HCT116 (cell line): ENCODE measurements at regions not wholly inside any gene's neighbourhood (a gene's known extent, or its start where the extent isn't known, plus 50 kb on each side); places are given as distances from the start of the nearest gene placed in this dataset.

Source experiments
- ATAC-seq: fragments of 200-7000 bp; cut with Tn5 transposase; 2 replicates; pipeline ENCODE4 v1.9.1; 2020; ENCODE audit warnings: mild to moderate bottlenecking, moderate library complexity
- BruUV-seq: library from RNA; stranded (reverse); fragments of 400-500 nt; replicated peaks from 2 replicates; lab custom pipeline; 2021; lab: Mats Ljungman, UMichigan
- CTCF ChIA-PET: fragments of 300-600 bp; sonication (Branson Sonifier 250); formaldehyde crosslinking; loops from one replicate; lab custom pipeline; 2021; ENCODE audit warnings: antibody characterized with exemption; lab: Charles Lee
- POLR2A ChIA-PET: fragments of 300-600, 350-600 bp; sonication (Branson Sonifier 250); formaldehyde crosslinking; loops from one replicate; lab custom pipeline; 2021; ENCODE audit warnings: antibody characterized with exemption; lab: Charles Lee
- RAD21 ChIA-PET, 2 experiments: fragments of 300-600 bp; sonication (Branson Sonifier 250); formaldehyde crosslinking; loops; one replicate each; lab custom pipeline; 2023; ENCODE audit warnings: low total read pairs in 2 of 2; ENCODE audit not compliant: uncharacterized antibody in 2 of 2, unreplicated experiment in 2 of 2, low non-redundant PET in 1 of 2; lab: Charles Lee
- DNase-seq: peaks from one replicate; pipeline ENCODE4 v3.0.0-alpha.2; 2010; ENCODE audit warnings: low read depth, low spot score
- H2AFZ ChIP-seq: fragments of 200-600 bp; shearing (Covaris generic), sonication (generic); 2 replicates; pipeline ENCODE4 v1.6.1; 2017; ENCODE audit warnings: low read depth, mixed run types, mixed read lengths, antibody characterized with exemption, low read length; ENCODE audit not compliant: poor library complexity, severe bottlenecking
- H3K27ac ChIP-seq: 2 replicates; pipeline ENCODE4 v1.5.1; 2012; ENCODE audit warnings: low read depth, low read length
- H3K27me3 ChIP-seq: fragments of 200-600 bp; sonication (generic); 2 replicates; pipeline ENCODE4 v1.6.1; 2016; ENCODE audit warnings: mixed run types, low read length, mixed read lengths; ENCODE audit not compliant: insufficient read depth
- H3K36me3 ChIP-seq, 2 experiments: fragments of 200-500 bp in 1 of 2; fragments of 200-600 bp in 1 of 2; sonication (Bioruptor generic) in 1 of 2; sonication (generic) in 1 of 2; 2 replicates each; pipeline versions ENCODE4 v1.5.1 to v1.6.1; 2014 to 2016; ENCODE audit warnings: low read length in 2 of 2, inconsistent platforms in 1 of 2, mixed read lengths in 1 of 2, mixed run types in 1 of 2; ENCODE audit not compliant: insufficient read depth in 2 of 2, control insufficient read depth in 1 of 2
- H3K4me1 ChIP-seq, 2 experiments: fragments of 200-600 bp in 1 of 2; sonication (generic) in 1 of 2; 2 replicates each; pipeline versions ENCODE4 v1.5.1 to v1.6.1; 2012 to 2017; ENCODE audit warnings: low read length in 2 of 2, inconsistent platforms in 1 of 2, mild to moderate bottlenecking in 1 of 2, mixed read lengths in 1 of 2, mixed run types in 1 of 2, moderate library complexity in 1 of 2; ENCODE audit not compliant: insufficient read depth in 2 of 2, control insufficient read depth in 1 of 2
- H3K4me2 ChIP-seq: fragments of 200-600 bp; sonication (generic); 2 replicates; pipeline ENCODE4 v1.6.1; 2017; ENCODE audit warnings: mixed run types, low read length, mixed read lengths
- H3K4me3 ChIP-seq, 2 experiments: fragments of 200-600 bp in 1 of 2; sonication (generic) in 1 of 2; replicated peaks in 1 of 2; 2 replicates each; pipeline ENCODE4 v1.5.1; 2011 to 2016; ENCODE audit warnings: low read length in 2 of 2, control low read depth in 1 of 2, low read depth in 1 of 2, mild to moderate bottlenecking in 1 of 2, mixed read lengths in 1 of 2, mixed run types in 1 of 2
- H3K79me2 ChIP-seq: fragments of 200-600 bp; sonication (generic); 2 replicates; pipeline ENCODE4 v1.6.1; 2017; ENCODE audit warnings: mild to moderate bottlenecking, mixed run types, low read length, moderate library complexity, mixed read lengths; ENCODE audit not compliant: insufficient read depth
- H3K9ac ChIP-seq: fragments of 200-600 bp; sonication (generic); 2 replicates; pipeline ENCODE4 v1.6.1; 2016; ENCODE audit warnings: low read length, mixed read lengths
- H3K9me2 ChIP-seq: fragments of 200-600 bp; sonication (generic), shearing (Covaris generic); 2 replicates; pipeline ENCODE4 v1.6.1; 2017; ENCODE audit warnings: mixed run types, mild to moderate bottlenecking, moderate library complexity; ENCODE audit not compliant: insufficient read depth
- H3K9me3 ChIP-seq, 2 experiments: fragments of 200-500 bp in 1 of 2; fragments of 200-600 bp in 1 of 2; sonication (Bioruptor generic) in 1 of 2; sonication (generic) in 1 of 2; 2 replicates each; pipeline ENCODE4 v1.6.1; 2014 to 2017; ENCODE audit warnings: low read length in 2 of 2, mixed read lengths in 2 of 2, inconsistent platforms in 1 of 2, low read depth in 1 of 2, mild to moderate bottlenecking in 1 of 2, mixed run types in 1 of 2, moderate library complexity in 1 of 2; ENCODE audit not compliant: control insufficient read depth in 1 of 2, insufficient read depth in 1 of 2
- H4K20me1 ChIP-seq: fragments of 200-600 bp; sonication (generic), shearing (Covaris generic); 2 replicates; pipeline ENCODE4 v1.6.1; 2017; ENCODE audit warnings: mixed run types, mild to moderate bottlenecking, moderate library complexity; ENCODE audit not compliant: insufficient read depth
- CEBPB ChIP-seq: IDR thresholded peaks from 2 replicates; pipeline ENCODE4 v1.6.1; 2012; ENCODE audit warnings: low read depth
- POLR2AphosphoS5 ChIP-seq: IDR thresholded peaks from 2 replicates; pipeline ENCODE4 v1.6.1; 2011; ENCODE audit warnings: mild to moderate bottlenecking, low read depth, low read length, moderate library complexity
- SIN3A ChIP-seq: IDR thresholded peaks from 2 replicates; pipeline ENCODE4 v1.6.1; 2012; ENCODE audit warnings: low read depth
- ZNF274 ChIP-seq: fragments of 200-500 bp; sonication (Bioruptor generic); IDR thresholded peaks from 2 replicates; pipeline ENCODE4 v1.6.1; 2014; ENCODE audit warnings: mild to moderate bottlenecking, low read depth, low read length, inconsistent platforms
- intact Hi-C: fragments of 100-400 bp; cut with micrococcal nuclease; formaldehyde crosslinking; loops from 2 replicates; pipeline ENCODE4 v1.10.0; 2022
- TF ChIP-seq, protein P1 (sequence below): IDR thresholded peaks from 2 replicates; pipeline ENCODE4 v1.6.1; 2012; ENCODE audit warnings: low read depth

DNA sequence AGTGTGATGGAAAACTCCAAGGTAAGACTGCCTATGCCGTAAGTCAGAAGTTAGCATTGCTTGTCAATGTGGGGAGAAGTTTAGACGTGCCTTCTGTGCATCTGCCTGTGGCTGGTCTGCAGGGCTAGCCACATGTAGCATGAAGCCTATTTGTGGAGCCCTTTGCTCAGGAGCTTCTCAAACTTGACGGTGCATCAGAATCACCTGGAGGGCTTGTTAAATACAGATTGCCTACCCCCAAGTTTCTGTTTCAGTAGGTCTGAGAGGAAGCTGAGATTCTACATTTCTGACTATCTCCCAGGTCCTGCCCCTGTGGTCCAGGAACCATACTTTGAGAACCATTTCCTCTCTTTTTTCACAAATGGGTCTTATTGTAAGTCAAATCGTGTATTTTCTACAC lies 292.1 kb upstream of the TPM1 start:
- RAD21 ChIA-PET: no interaction called here
- BruUV-seq: no TSS peak

More for the DNA sequence above, 292.1 kb upstream of the TPM1 start:
- DNase-seq (no peak), ATAC-seq (no peak)
- Histone ChIP-seq H3K4me2 (no peak overlapping the region), H3K27ac (no peak overlapping the region), H3K4me1 (peaks cover 0 to 5% of the 10 kb centered on the region in 2 experiments; a peak in 1 of 4 replicates), H3K4me3 (no peak overlapping the region), H3K79me2 (no peaks in the 10 kb centered on the region), H3K9me2 (no peaks in the 10 kb centered on the region; the same call in 1 of the 2 replicates), H4K20me1 (no peaks in the 10 kb centered on the region), H3K27me3 (no peaks in the 10 kb centered on the region), H3K9me3 (no peaks in the 10 kb centered on the region), H2AFZ (no peak overlapping the region), H3K9ac (no peak overlapping the region), H3K36me3 (no peaks in the 10 kb centered on the region)
- CTCF ChIA-PET: interaction anchor here (1.2 kb wide), 1 partner anchor 8 kb away, joined by 7 read pairs; no protein-coding TSS in a partner anchor
- TF ChIP-seq, protein P1, sequence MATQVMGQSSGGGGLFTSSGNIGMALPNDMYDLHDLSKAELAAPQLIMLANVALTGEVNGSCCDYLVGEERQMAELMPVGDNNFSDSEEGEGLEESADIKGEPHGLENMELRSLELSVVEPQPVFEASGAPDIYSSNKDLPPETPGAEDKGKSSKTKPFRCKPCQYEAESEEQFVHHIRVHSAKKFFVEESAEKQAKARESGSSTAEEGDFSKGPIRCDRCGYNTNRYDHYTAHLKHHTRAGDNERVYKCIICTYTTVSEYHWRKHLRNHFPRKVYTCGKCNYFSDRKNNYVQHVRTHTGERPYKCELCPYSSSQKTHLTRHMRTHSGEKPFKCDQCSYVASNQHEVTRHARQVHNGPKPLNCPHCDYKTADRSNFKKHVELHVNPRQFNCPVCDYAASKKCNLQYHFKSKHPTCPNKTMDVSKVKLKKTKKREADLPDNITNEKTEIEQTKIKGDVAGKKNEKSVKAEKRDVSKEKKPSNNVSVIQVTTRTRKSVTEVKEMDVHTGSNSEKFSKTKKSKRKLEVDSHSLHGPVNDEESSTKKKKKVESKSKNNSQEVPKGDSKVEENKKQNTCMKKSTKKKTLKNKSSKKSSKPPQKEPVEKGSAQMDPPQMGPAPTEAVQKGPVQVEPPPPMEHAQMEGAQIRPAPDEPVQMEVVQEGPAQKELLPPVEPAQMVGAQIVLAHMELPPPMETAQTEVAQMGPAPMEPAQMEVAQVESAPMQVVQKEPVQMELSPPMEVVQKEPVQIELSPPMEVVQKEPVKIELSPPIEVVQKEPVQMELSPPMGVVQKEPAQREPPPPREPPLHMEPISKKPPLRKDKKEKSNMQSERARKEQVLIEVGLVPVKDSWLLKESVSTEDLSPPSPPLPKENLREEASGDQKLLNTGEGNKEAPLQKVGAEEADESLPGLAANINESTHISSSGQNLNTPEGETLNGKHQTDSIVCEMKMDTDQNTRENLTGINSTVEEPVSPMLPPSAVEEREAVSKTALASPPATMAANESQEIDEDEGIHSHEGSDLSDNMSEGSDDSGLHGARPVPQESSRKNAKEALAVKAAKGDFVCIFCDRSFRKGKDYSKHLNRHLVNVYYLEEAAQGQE: no peak
- TF ChIP-seq CEBPB (no peak), SIN3A (no peak), ZNF274 (no peak), POLR2AphosphoS5 (no peak)
- TF ChIP-seq, all 23 proteins: peak for 0
- intact Hi-C loops: no loop called here
- POLR2A ChIA-PET: no interaction called here
